Renal cortical epithelial cell (primary cell): ENCODE measurements at regions not wholly inside any gene's neighbourhood (a gene's known extent, or its start where the extent isn't known, plus 50 kb on each side); places are given as distances from the start of the nearest gene placed in this dataset.

Experiments used
- DNase-seq: peaks from one replicate; pipeline ENCODE4 v3.0.0-alpha.2; 2011; ENCODE audit warnings: low read depth

DNA sequence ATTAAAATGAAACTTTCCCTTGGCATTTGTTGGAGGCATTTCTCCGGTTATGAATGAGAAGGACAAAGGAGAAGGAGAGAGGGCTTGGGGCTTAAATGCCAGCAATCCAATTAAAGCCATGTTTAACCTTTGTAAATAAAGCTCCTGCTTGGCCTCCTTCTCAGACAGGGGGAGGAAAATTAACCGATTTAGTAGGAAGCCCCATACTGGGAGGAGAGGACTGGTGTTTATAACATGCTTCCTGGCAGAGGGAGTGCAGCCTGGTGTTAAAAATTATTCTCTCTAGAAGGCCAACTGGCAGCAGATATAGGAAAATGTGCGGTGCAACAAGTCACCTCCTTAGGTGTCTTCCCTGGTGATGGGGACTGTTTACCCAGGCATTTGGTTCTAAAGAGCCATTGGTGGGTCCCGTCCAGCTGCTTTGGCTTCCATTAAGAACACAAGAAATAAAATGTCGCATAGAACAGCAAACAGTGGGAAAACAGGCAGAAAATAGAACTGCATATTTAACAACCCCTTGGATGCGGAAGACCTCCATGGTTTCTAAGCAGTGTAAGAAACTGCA is 846.5 kb downstream of the TYW1 start:
- DNase-seq: no peak

- no peak for DNase-seq
Observed at GRCh38 chr7:67843615-67844014, 847.0 kb downstream of the TYW1 start.

DNA sequence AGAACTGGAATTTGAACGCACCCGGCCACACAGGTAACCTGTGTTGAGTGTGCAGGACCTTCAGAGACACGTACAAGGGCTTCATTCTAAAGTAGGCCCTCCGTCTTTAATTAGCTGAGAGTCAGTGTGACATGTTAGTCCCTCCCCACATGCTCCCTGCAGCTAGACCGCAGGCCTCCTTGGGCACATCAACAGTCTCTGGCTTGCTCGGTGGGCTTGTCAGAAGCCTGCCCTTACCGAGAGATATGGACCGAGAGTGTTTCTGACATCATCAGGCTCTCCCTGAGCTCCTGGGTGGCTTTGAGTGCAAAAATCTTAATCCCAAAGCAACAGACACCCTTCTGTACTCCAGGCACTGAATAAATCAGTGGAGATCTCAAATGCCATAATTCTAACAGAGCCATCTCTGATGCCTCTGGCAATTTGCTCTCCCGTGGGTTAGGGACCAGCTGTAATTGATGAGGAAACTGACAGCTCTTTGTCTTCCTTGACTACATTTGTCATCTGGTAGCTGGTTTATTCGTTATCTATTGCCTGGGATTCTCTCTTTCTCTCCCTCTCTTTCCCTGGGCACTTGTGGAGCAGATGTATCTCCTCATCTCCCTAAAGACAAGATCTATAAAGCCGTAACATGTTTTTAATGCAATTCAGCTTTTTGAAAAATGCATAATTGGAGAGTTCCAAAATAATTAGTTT is 850.6 kb downstream of the TYW1 start:
- no peak for DNase-seq

DNA sequence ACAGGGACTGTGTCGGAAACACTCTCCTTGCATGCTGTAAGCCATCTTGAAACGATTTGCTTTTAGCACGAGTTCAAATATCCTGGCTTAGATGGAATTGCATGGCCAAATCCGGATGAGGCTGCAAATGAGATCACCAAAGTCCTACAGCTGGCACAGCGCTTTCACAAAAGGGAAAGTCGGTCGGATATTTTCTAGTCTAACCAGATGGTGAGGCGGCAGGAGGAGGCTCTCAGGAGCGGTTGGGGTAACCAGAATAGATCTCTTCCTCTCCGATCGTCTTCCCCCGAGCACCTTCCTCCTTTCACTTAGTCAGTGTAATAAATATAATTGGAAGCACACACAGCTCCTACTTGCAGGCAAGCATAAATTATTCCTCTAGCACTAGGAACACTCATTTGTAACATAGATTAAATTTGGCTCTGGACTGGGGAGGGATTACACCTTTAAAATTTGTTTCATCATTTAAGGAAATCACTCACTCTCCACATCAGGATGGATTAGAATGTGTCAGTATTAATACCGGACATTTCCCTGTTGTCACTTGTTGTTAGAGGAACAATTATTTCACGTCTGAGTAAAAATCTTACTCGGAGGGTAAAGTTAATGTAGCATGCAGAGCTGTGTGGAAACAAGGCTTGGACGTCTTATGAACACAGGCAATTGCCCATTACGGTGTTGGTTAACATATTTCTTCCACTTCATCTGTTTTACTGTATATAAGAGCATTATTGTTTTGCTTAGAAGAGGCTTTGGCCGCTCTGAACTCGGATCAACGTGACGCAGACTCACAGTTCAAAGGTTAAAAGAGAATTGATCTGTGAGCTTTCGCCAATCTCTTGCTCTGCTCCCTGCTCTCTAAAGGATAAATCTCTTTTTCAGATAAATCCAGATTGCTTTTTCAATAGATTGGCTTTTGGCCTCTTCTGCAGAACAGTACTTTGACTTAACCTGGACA is 857.9 kb downstream of the TYW1 start:
- no peak for DNase-seq

- DNase-seq: no peak
Observed at GRCh38 chr7:67855322-67855721, 858.7 kb downstream of the TYW1 start.

DNA sequence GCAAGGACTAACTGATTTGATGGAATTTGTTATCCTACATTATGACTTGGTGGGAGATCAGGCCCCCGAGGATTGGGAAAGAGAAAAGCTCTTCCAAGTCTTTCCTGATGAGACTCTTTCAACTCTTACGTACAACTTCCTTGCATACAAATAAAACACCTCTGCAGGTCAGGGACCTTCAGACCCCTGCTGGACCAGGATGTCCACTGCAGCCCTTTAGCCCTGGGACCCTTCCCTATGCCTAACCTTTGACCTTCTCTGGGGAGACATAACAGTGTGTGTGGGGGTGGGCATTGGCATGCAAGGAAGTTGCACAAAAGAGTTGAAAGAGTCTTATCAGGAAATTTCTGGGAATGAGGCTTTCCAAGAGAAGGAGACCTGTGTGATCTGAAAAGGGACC is 859.4 kb downstream of the TYW1 start:
- no peak for DNase-seq

- DNase-seq: no peak
Observed at GRCh38 chr7:67857698-67858097, 861.1 kb downstream of the TYW1 start.

- no peak for DNase-seq
Observed at GRCh38 chr7:67858931-67859330, 862.3 kb downstream of the TYW1 start.

GRCh38 chr7:67863911-67864310 is 867.3 kb downstream of the TYW1 start:
- DNase-seq: no peak

GRCh38 chr7:67866054-67866453 is 869.4 kb downstream of the TYW1 start:
- no peak for DNase-seq

GRCh38 chr7:67866812-67867211 is 870.2 kb downstream of the TYW1 start:
- no peak for DNase-seq

DNA sequence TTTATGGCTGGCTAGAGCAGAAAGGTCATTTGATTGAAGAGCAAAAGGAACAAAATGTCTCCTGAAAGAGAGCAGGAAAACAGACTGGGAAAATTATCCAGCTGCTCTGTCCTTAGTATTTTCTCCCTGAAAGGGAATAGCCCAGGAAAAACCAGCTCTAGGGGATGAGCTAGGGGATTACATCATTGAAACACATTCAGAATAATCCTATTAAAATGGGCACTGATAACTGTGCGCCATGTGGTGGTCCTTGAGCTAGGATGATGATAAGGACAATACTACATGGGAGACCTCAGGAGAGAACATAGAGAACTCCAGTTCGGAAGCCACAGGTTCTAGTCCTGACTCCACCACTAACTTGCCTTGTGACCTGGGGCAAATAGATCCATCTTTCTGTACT is 873.8 kb downstream of the TYW1 start:
- no peak for DNase-seq

- DNase-seq: no peak
Observed at GRCh38 chr7:67875558-67875957, 878.9 kb downstream of the TYW1 start.

DNA sequence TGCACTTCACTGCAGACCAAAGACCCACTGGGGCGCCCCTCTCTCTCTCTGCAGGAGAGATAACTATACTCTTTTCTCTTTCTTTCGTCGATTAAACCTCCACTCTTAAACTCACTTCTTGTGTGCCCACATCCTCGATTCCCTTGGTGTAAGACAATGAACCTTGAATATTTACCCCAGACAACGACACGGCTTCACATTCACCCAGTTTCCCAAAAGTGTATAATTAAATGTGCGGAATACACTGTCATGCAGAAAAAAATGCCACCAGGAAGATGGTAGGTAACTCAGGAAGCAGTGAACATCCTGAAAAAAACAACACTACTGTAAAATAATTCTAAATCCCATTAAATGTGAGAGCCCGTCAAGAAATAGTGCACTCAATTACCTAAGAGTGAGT is 882.2 kb downstream of the TYW1 start:
- no peak for DNase-seq

DNA sequence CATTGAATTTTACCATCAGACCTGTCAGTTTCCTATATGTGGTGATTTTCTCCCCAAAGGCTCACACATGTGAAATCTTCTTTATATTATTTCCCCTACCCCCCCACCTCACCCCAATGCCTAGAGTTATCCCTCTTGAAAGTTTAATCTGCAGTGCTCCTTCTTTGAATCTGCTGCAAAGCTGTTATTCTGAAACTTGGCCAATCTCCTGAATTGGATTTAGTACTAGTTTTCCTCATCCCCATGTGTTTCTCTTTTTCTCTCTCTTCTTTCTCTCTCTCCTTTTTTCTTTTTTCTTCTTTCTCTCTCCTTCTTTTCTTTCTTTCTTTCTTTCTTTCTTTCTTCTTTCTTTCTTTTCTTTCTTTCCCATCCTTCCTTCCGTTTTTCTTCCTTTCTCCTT is 886.2 kb downstream of the TYW1 start:
- no peak for DNase-seq

DNA sequence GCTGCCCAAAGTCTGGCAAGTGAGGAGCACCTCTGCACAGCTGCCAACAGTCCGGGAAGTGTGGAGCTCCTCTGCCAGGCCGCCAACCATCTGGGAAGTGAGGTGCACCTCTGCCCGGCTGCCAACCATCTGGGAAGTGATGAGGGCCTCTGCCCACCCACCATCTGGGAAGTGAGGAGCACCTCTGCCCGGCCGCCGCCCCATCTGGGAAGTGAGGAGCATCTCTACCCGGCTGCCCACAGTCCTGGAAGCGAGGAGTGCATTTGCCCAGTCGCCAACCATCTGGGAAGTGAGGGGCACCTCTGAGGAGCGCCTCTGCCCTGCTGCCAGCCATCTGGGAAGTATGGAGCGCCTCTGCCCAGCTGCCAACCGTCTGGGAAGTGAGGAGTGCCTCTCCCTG is 893.7 kb downstream of the TYW1 start:
- no peak for DNase-seq

GRCh38 chr7:67894746-67895145 is 898.1 kb downstream of the TYW1 start:
- DNase-seq: no peak

DNA sequence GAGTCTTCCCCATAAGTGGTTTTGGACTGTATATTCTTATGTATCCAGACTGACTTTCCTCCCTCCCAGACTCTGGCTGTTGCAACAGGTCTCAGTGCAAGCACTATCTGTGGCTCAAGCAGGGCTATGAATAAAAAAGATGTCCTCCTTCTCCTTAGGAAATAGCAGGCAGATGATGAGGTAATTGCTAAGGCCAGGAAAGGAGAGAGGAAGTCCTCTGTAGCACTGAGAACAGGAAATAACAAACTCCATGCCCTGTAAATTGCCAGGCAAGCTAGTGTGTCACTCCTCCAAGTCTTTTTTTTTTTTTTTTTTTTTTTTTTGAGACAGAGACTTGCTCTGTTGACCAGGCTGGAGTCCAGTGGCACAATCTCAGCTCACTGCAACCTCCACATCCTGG is 900.1 kb downstream of the TYW1 start:
- no peak for DNase-seq

GRCh38 chr7:67900456-67900855 is 903.8 kb downstream of the TYW1 start:
- no peak for DNase-seq

DNA sequence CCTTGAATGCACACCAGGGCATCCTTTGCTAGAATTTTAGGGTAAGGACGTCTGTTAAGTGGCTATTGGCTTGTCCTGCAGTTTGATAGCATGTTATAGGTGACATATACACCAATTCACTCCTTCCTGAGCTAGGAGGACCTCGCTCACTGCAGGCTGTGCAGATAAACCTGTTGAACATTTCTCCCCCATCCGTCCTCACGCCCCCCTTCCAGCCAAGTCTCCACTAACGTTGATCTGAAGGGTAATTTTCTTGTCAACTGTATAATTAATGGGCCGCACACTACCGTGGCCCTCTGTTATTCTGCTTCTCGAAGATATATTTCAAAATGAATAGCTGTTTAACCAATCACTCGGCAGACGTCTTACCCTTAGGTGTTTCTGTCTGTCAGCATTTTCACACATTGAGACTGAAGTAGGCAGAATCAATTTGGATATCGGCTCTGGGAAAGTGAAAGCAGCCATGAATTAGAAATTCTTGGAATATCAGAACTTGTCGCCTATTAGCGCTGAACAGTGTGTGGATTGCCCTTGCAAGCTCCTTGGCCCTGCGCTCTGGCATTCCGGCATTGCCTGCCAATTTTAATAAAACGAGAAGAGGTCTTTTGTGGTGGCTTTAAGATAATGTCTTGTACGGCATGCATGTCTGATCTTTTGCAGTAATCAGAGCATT is 905.3 kb downstream of the TYW1 start:
- no peak for DNase-seq

- no peak for DNase-seq
Observed at GRCh38 chr7:67907792-67908191, 911.2 kb downstream of the TYW1 start.

DNA sequence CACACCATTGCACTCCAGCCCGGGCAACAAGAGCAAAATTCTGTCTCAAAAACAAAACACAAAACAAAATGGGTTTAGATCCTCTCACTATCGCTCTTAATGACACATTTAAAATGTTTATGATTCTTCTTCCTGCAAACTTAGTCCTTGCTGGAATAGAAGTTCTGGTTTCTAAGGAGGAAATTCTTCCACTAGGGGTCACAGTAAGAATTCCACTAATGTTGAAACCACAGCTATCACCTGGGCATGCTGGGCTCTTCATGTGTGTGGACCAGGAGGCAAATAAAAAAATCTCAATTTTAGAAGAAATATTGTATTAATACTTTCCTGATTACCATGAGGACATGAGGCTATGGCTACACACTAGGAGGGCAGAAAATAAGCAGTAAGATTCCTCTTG is 915.8 kb downstream of the TYW1 start:
- DNase-seq: no peak
